Cerebellar cortex (tissue), 1 donor: ENCODE measurements at regions not wholly inside any gene's neighbourhood (a gene's known extent, or its start where the extent isn't known, plus 50 kb on each side); places are given as distances from the start of the nearest gene placed in this dataset.

ENCODE experiments used
- DNase-seq: peaks from one replicate; pipeline ENCODE4 v3.0.0-alpha.2; 2015; ENCODE audit warnings: low spot score

GRCh38 chr3:174651951-174652350 lies 207.2 kb upstream of the NAALADL2 start:
- no peak for DNase-seq

GRCh38 chr3:174659511-174659910 lies 199.6 kb upstream of the NAALADL2 start:
- DNase-seq: no peak

- no peak for DNase-seq
These were observed 196.5 kb upstream of the NAALADL2 start for GRCh38 chr3:174662653-174663052.

GRCh38 chr3:174667386-174667785 lies 191.7 kb upstream of the NAALADL2 start:
- DNase-seq: no peak

- no peak for DNase-seq
These were observed 183.7 kb upstream of the NAALADL2 start for GRCh38 chr3:174675406-174675805.

GRCh38 chr3:174681784-174682183 lies 177.3 kb upstream of the NAALADL2 start:
- no peak for DNase-seq

- no peak for DNase-seq
These were observed 173.3 kb upstream of the NAALADL2 start for GRCh38 chr3:174685796-174686195.

GRCh38 chr3:174697310-174697709 lies 161.8 kb upstream of the NAALADL2 start:
- DNase-seq: no peak

- DNase-seq: no peak
These were observed 158.4 kb upstream of the NAALADL2 start for GRCh38 chr3:174700736-174701135.

GRCh38 chr3:174710612-174711011 lies 148.5 kb upstream of the NAALADL2 start:
- no peak for DNase-seq

- DNase-seq: no peak
These were observed 143.7 kb upstream of the NAALADL2 start for GRCh38 chr3:174715386-174715785.

GRCh38 chr3:174716956-174717505 lies 142.1 kb upstream of the NAALADL2 start:
- no peak for DNase-seq

GRCh38 chr3:174720717-174721116 lies 138.4 kb upstream of the NAALADL2 start:
- no peak for DNase-seq

GRCh38 chr3:174725303-174725702 lies 133.8 kb upstream of the NAALADL2 start:
- no peak for DNase-seq

- no peak for DNase-seq
These were observed 121.2 kb upstream of the NAALADL2 start for GRCh38 chr3:174737966-174738365.

GRCh38 chr3:174749143-174749542 lies 110.0 kb upstream of the NAALADL2 start:
- no peak for DNase-seq

- DNase-seq: no peak
These were observed 103.0 kb upstream of the NAALADL2 start for GRCh38 chr3:174755833-174756829.

- DNase-seq: no peak
These were observed 100.2 kb upstream of the NAALADL2 start for GRCh38 chr3:174758943-174759342.

GRCh38 chr3:174767406-174767805 lies 91.7 kb upstream of the NAALADL2 start:
- DNase-seq: no peak

GRCh38 chr3:174767853-174768382 lies 91.2 kb upstream of the NAALADL2 start:
- DNase-seq: no peak

GRCh38 chr3:174769171-174769570 lies 90.0 kb upstream of the NAALADL2 start:
- DNase-seq: no peak

GRCh38 chr3:174775603-174776002 lies 83.5 kb upstream of the NAALADL2 start:
- no peak for DNase-seq

- no peak for DNase-seq
These were observed 83.0 kb upstream of the NAALADL2 start for GRCh38 chr3:174776123-174776522.
